Stimulated activated CD4-positive, alpha-beta T cell treated with anti-CD3 and anti-CD28 coated beads, Interleukin-12 subunit alpha, Interleukin-12 subunit beta, amount 100 ng/mL, for 4 hours (primary cell): ENCODE measurements at regions not wholly inside any gene's neighbourhood (a gene's known extent, or its start where the extent isn't known, plus 50 kb on each side); places are given as distances from the start of the nearest gene placed in this dataset.

Source experiments
- DNase-seq: peaks from one replicate; pipeline ENCODE4 v3.0.0-alpha.2; 2020

DNA sequence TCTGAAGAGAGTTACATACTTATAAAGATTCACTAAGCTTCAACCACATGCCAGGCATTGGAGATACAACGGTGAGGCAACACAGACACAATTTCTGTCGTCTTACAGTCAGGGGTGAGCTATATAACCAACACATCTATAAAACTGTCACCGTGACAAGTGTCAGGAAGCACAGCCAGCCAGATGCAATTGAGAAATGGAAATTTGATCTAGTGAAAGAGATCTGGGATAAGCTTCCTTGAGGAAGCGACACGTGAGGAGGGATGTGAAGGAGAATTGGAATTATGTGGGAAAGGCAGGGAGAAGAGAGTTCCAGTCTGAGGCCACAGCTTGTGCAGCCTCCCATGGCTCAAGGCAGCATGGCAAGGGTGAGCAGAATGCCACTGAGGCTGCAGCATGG lies 50.9 kb upstream of the ZNF354B start:
- DNase-seq: no peak

DNA sequence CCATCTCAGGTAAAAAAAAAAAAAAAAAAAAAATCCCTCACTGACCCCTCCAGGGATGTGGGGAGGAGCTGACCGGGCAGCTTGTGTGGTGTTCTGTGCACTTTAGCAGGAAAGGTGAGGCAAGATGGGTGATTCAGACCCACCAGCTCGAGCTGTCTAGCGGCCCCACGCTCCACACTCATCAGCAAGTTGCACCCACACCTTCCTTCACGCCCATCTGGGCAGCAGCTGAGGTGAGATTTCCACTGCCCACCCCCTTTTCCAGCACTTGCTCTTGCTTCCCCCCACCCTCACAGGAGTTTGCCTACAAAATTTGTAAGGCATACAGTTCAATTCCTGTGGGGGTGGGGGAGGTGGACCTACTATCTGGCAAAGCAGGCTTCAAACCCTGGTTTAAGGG lies 58.7 kb upstream of the ZNF354B start:
- DNase-seq: no peak

DNA sequence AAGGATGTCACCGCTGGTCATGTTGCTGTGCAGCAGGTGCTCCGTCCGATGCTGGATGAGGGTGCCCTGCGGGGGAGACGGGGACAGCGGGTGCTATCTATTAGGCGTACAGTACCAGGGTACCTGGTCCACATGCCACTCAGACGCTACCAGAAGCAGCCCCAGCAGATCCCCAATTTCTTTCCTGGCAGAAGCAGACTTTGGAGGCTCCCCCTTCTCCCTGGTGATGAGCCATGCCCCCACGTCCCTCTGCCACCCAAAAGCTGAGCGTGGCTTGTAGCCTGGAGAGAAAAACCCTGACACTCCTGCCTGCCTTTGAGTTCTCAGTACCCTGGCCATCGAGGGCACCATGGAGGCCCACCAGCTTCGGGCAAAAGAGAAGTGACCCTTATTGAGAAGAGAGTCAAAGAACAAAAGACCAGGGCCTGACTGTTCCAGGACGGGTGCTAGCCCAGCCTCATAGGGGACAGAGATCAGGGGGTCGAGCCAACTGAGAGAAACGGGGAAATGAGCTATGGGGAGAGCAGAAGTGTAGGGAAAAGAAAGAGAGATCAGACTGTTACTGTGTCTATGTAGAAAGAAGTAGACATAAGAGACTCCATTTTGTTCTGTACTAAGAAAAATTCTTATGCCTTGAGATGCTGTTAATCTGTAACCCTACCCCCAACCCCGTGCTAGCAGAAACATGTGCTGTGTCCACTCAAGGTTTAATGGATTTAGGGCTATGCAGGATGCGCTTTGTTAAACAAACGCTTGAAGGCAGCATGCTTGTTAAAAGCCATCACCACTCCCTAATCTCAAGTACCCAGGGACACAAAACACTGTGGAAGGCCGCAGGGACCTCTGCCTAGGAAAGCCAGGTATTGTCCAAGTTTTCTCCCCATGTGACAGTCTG lies 62.0 kb upstream of the ZNF354B start:
- DNase-seq: no peak

GRCh38 chr5:178797101-178797521 lies 62.6 kb upstream of the ZNF354B start:
- no peak for DNase-seq

DNA sequence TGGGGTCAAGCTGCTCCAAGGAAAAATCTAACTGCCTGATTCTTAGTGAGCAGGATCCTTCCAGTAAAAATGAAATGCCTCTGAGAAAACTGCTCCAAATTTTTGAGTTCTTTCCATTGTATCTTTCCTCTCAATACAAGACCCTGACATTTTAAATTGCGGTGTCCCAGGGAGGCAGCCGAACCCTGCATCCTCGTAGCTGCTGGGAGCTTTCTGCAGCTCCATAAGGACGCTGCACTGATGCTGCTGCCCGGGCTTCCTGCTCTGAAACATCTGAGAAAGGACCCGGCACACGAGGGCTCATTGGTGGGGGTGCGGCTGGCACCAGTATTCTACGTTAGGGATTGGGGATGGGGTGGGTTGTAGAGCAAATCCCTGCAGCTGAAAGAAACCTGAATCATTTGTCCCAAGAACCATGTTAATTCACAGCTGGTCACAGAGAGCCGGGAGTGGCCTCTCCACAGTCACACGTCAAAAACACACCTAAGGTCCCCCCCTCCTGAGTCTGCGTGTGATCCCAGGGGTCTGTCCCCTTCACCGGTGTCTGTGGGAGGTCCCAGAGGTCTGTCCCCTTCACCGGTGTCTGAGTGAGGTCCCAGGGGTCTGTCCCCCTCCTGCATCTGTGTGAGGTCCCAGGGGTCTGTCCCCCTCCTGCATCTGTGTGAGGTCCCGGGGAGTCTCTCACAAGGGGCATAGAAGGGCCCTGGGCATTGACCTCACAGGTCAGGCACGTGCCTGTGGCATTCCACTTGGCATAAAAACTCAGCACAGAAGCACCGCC lies 63.4 kb upstream of the ZNF354B start:
- no peak for DNase-seq

GRCh38 chr5:178794433-178794832 lies 64.0 kb upstream of the ZNF354A start:
- DNase-seq: no peak

DNA sequence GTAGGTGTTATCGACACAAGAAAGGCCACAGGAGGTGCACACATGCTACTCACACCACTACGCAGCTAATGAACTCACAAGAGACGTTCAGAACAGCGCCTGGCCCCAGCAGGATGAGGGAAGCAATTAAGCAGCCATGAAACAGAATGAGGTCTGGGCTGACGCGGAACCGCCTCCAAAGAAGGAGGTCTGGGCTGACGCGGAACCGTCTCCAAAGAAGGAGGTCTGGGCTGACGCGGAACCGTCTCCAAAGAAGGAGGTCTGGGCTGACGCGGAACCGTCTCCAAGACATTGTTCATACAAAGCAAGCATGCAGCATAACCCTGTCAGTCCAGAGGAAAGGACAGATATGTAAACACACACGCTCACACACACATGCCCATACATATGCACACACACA lies 63.2 kb upstream of the ZNF354A start:
- DNase-seq: no peak

- peak; percentile 13 for DNase-seq
These were observed 62.7 kb upstream of the ZNF354A start for GRCh38 chr5:178793151-178793550.

GRCh38 chr5:178791976-178792375 lies 61.5 kb upstream of the ZNF354A start:
- DNase-seq: no peak

GRCh38 chr5:178790371-178790770 lies 59.9 kb upstream of the ZNF354A start:
- DNase-seq: no peak

GRCh38 chr5:178788381-178789085 lies 58.1 kb upstream of the ZNF354A start:
- DNase-seq: no peak

DNA sequence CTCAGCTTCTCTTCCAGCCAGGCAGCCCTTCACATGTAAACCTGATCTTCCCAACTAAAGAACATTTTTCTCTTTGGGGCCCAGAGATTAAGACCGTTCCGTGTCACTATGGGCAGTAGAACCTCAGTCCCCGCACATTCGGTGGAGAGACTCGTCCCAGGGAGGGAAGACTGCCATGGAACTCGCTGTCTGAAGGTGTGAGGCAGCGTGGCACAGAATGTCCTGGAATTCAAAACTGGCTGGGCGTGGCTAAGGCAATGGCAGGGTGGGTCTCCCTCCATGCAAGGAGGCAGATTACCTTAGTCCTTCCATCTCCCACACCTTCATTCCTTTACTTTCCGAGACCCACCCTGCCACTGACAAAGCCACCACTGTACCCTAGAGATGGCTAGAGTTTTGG lies 57.4 kb upstream of the ZNF354A start:
- no peak for DNase-seq

GRCh38 chr5:178786859-178787499 lies 56.5 kb upstream of the ZNF354A start:
- no peak for DNase-seq

- no peak for DNase-seq
These were observed 56.0 kb upstream of the ZNF354A start for GRCh38 chr5:178786417-178786816.

DNA sequence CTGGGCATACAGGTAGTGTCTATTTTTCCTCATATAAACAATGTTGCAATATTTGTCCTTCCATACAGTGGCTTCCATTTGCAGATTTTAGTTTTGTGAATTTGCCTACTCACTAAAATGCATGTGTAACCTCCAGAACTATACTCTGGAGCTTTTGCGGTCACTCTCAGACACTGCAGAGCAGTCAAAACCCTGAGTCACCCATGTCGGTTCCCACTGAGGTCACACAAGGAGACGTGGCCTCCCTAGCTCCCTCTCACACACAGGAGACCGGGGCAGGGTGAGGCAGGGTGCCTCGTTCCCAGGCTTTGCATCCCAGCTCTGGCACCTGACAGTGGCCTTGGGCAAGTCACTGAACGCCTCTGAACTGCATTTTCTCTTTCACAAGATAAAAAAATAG lies 55.5 kb upstream of the ZNF354A start:
- DNase-seq: no peak

- DNase-seq: no peak
These were observed 53.9 kb upstream of the ZNF354A start for GRCh38 chr5:178784391-178784790.

DNA sequence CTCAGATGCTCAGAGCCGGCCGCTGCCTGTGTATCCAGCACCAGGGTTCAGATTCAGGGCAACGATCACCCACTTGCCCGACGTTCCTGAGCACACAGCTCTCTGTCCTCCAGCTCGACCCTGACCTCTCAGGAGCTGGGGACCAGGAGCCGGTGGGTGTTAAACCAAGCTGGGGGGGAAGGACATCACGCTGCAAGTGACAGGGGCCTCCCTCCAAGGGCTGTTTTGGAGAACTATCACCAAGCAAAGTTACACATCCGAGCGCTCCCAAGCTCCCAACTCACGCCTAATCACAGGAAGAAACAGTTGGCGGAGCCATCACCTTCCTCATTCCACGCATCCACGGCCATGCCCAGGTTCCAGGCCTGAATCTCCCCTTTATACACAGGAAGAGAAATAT lies 51.5 kb upstream of the ZNF354A start:
- no peak for DNase-seq

DNA sequence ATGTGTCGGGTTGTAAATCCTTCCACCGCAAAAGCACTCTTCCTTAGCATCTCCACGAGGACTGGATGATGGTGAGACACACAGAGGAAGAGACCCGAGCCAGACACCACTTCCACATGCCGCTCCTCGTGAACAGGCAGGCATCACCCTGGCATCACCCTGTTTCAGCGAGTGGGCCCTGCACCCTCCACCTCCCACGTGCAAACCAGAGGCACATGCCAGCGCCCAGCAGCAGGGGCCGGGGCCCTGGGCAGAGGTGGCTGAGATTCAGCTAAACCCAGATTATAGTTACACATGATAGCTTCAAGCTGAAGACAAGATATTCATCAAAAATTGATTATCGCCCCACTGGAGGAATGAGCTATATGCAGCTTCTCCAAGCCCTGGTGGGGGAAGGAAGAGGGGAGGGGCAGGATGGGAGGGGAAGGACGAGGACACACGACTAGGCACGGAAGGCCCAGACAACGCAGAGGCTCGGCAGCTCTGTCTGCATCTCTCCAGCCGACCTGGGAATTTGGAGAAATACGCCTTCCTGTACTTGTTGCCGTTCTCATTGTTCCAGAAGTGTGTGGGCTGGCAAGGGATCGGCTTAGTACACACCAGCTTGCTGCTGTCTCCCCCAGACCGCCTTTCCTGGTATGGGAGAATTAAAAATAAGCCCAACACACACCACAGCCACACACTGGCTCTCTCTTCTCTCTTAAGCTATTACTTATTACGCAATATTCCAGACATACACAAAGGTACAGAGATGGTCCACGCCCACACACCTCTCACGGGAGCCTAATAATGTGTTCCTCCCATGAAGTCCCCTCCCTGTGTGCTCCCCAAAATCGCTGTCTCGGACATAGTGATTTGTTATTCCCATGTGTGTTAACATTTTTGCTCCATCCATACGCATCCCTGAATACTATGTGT lies 50.4 kb upstream of the ZNF354A start:
- DNase-seq: no peak
